ENCODE measurements at regions not wholly inside any gene's neighbourhood (a gene's known extent, or its start where the extent isn't known, plus 50 kb on each side); places are given as distances from the start of the nearest gene placed in this dataset.

DNA sequence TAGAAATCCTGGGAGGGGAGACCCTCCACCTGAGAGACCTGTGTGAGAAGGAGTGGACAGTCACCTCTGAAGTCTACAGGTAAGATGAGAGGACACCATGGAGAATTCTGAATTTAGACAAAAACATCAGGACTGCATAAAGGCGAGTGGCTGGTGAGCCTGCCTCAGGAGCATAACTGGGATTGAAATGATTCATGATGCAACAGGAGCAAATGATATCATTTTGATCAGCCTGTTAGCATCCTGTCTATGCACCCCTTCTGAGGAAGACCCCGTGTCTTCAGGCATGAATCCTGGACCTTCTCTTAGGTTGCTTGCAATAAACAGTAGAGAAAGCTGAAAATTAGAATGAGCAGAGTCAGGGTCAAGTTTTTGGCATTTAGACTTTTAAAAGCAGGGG lies 245.8 kb downstream of the ETAA1 start (continued):
- TF ChIP-seq, protein P1, sequence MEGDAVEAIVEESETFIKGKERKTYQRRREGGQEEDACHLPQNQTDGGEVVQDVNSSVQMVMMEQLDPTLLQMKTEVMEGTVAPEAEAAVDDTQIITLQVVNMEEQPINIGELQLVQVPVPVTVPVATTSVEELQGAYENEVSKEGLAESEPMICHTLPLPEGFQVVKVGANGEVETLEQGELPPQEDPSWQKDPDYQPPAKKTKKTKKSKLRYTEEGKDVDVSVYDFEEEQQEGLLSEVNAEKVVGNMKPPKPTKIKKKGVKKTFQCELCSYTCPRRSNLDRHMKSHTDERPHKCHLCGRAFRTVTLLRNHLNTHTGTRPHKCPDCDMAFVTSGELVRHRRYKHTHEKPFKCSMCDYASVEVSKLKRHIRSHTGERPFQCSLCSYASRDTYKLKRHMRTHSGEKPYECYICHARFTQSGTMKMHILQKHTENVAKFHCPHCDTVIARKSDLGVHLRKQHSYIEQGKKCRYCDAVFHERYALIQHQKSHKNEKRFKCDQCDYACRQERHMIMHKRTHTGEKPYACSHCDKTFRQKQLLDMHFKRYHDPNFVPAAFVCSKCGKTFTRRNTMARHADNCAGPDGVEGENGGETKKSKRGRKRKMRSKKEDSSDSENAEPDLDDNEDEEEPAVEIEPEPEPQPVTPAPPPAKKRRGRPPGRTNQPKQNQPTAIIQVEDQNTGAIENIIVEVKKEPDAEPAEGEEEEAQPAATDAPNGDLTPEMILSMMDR (IDR thresholded peaks at IDR 0.05 in 2 of 3, conservative IDR thresholded peaks at IDR 0.05 in 1 of 3; ENCODE audit: control insufficient read depth in 2 of 3, extremely low read depth in 1 of 3, insufficient read depth in 1 of 3, low read depth in 3 of 3, low read length in 3 of 3): no peak
- TF ChIP-seq ASH2L (IDR thresholded peaks at IDR 0.05; ENCODE audit: borderline replicate concordance, low read depth) (no peak), E2F4 (IDR thresholded peaks at IDR 0.05; ENCODE audit: low read depth, low read length) (no peak), HDGF (IDR thresholded peaks at IDR 0.05) (no peak), ZNF24 (IDR thresholded peaks at IDR 0.05) (no peak), NFIC (IDR thresholded peaks at IDR 0.05; ENCODE audit: low read depth, low read length) (no peak)

- H3K4me3 ChIP-seq: no peak overlapping the region
- 22% methylated on average over 3 of the region's 3 CpGs for WGBS (ENCODE audit: insufficient coverage, insufficient replicate concordance, low lambda C conversion rate, missing lambda C conversion rate)
- H3K27ac ChIP-seq (ENCODE audit: control insufficient read depth, insufficient read depth): no peak overlapping the region
- BruUV-seq (replicated peaks): no TSS peak
- no peak for DNase-seq (ENCODE audit: low read depth, low spot score)
- intact Hi-C loops (cut with micrococcal nuclease; ENCODE audit: unreplicated experiment) (no loop called here), in situ Hi-C loops (cut with MboI) (no loop called here)
- no peak overlapping the region for H3K9ac ChIP-seq (ENCODE audit: control insufficient read depth, insufficient read depth, low read length)
- FAIRE-seq: no peak
- ChIA-PET POLR2A (interaction anchor here (0.5 kb wide), 1 partner anchor 37 kb away, joined by 3 read pairs; no protein-coding TSS in a partner anchor), SMC1A (ENCODE audit: uncharacterized antibody, unreplicated experiment) (interaction anchor here (1.1 kb wide), 1 partner anchor 12 kb away, joined by 3 read pairs; no protein-coding TSS in a partner anchor), CTCF (no interaction called here), RAD21 (ENCODE audit: unreplicated experiment) (interaction anchor here (0.9 kb wide), 1 partner anchor 386 kb away, joined by 3 read pairs; no protein-coding TSS in a partner anchor)
- H2AFZ ChIP-seq (ENCODE audit: control insufficient read depth, low read depth, low read length): no peak overlapping the region
- H3K79me2 ChIP-seq (ENCODE audit: control insufficient read depth, insufficient read depth, low read length): no peaks in the 10 kb centered on the region
- no peaks in the 10 kb centered on the region for H3K4me1 ChIP-seq (ENCODE audit: control insufficient read depth, insufficient read depth, low read length)
- no peak for ATAC-seq
- no peaks in the 10 kb centered on the region for H3K36me3 ChIP-seq (ENCODE audit: control insufficient read depth in 2 of 2, insufficient read depth in 2 of 2, low read length in 1 of 2)
- H4K20me1 ChIP-seq (ENCODE audit: control insufficient read depth, insufficient read depth): no peaks in the 10 kb centered on the region
- H3K27me3 ChIP-seq (replicated peaks in 1 of 2; ENCODE audit: control insufficient read depth in 2 of 2, insufficient read depth in 2 of 2, low read length in 1 of 2): no peaks in the 10 kb centered on the region
- no peaks in the 10 kb centered on the region; the same call in 2 of the 3 replicates for H3K9me3 ChIP-seq (replicated peaks; ENCODE audit: control insufficient read depth, insufficient read depth, low read length)
- H3K4me2 ChIP-seq (ENCODE audit: control insufficient read depth, insufficient read depth): no peak overlapping the region
- no peak for TF ChIP-seq HDAC2 (IDR thresholded peaks at IDR 0.05)
- TF ChIP-seq, protein P2, sequence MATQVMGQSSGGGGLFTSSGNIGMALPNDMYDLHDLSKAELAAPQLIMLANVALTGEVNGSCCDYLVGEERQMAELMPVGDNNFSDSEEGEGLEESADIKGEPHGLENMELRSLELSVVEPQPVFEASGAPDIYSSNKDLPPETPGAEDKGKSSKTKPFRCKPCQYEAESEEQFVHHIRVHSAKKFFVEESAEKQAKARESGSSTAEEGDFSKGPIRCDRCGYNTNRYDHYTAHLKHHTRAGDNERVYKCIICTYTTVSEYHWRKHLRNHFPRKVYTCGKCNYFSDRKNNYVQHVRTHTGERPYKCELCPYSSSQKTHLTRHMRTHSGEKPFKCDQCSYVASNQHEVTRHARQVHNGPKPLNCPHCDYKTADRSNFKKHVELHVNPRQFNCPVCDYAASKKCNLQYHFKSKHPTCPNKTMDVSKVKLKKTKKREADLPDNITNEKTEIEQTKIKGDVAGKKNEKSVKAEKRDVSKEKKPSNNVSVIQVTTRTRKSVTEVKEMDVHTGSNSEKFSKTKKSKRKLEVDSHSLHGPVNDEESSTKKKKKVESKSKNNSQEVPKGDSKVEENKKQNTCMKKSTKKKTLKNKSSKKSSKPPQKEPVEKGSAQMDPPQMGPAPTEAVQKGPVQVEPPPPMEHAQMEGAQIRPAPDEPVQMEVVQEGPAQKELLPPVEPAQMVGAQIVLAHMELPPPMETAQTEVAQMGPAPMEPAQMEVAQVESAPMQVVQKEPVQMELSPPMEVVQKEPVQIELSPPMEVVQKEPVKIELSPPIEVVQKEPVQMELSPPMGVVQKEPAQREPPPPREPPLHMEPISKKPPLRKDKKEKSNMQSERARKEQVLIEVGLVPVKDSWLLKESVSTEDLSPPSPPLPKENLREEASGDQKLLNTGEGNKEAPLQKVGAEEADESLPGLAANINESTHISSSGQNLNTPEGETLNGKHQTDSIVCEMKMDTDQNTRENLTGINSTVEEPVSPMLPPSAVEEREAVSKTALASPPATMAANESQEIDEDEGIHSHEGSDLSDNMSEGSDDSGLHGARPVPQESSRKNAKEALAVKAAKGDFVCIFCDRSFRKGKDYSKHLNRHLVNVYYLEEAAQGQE (IDR thresholded peaks at IDR 0.05; ENCODE audit: low read depth, low read length): no peak
- no peak for TF ChIP-seq CEBPB (IDR thresholded peaks at IDR 0.05; ENCODE audit: borderline replicate concordance in 1 of 2, low read depth in 2 of 2, low read length in 2 of 2)
- TF ChIP-seq MEF2B (IDR thresholded peaks at IDR 0.05; ENCODE audit: partially characterized antibody, poor library complexity, severe bottlenecking): no peak
- no peak for TF ChIP-seq ELK1 (IDR thresholded peaks at IDR 0.05; ENCODE audit: low read depth, low read length)
- TF ChIP-seq KAT2A (conservative IDR thresholded peaks at IDR 0.05; ENCODE audit: control insufficient read depth, low read depth, low read length): no peak
These were observed 248.4 kb downstream of the ETAA1 start for GRCh38 chr2:67645280-67646138.

Data from GM12878 (cell line).